Activated CD8-positive, alpha-beta T cell treated with anti-CD3 and anti-CD28 coated beads for 36 hours (primary cell): ENCODE measurements at regions not wholly inside any gene's neighbourhood (a gene's known extent, or its start where the extent isn't known, plus 50 kb on each side); places are given as distances from the start of the nearest gene placed in this dataset.

Experiments
- ATAC-seq: fragments of 200-7000 bp; cut with Tn5 transposase; one replicate; pipeline ENCODE4 v1.10.0; 2021; ENCODE audit warnings: mild to moderate bottlenecking, moderate library complexity
- CTCF ChIA-PET: fragments of 350-600 bp; sonication (Branson Sonifier 250); formaldehyde crosslinking; loops from one replicate; lab custom pipeline; 2021; ENCODE audit warnings: antibody characterized with exemption; lab: Charles Lee
- POLR2A ChIA-PET: fragments of 350-600 bp; sonication (Branson Sonifier 250); formaldehyde crosslinking; loops from one replicate; lab custom pipeline; 2021; ENCODE audit warnings: antibody characterized with exemption; lab: Charles Lee
- DNase-seq: peaks from one replicate; pipeline ENCODE4 v3.0.0-alpha.2; 2020
- H3K27ac Mint-ChIP-seq: one replicate; pipeline ENCODE4 v1.8.0; 2021; ENCODE audit warnings: mild to moderate bottlenecking, mixed read lengths
- H3K27me3 Mint-ChIP-seq: one replicate; pipeline ENCODE4 v1.8.0; 2021; ENCODE audit warnings: mixed read lengths
- H3K36me3 Mint-ChIP-seq: one replicate; pipeline ENCODE4 v1.8.0; 2021; ENCODE audit warnings: low read depth, mixed read lengths
- H3K4me1 Mint-ChIP-seq: one replicate; pipeline ENCODE4 v1.8.0; 2021; ENCODE audit warnings: low read depth, mixed read lengths
- H3K4me3 Mint-ChIP-seq: one replicate; pipeline ENCODE4 v1.8.0; 2021; ENCODE audit warnings: mild to moderate bottlenecking, moderate library complexity, mixed read lengths
- H3K9me3 Mint-ChIP-seq: one replicate; pipeline ENCODE4 v1.8.0; 2021; ENCODE audit warnings: mixed read lengths
- intact Hi-C: fragments of 100-400 bp; cut with micrococcal nuclease; formaldehyde crosslinking; loops from one replicate; pipeline ENCODE4 v1.10.0; 2022
- TF ChIP-seq, protein P1 (sequence below): fragments of 200-600 bp; IDR thresholded peaks from one replicate; pipeline ENCODE4 v1.8.0; 2022; ENCODE audit warnings: antibody characterized with exemption, mild to moderate bottlenecking

DNA sequence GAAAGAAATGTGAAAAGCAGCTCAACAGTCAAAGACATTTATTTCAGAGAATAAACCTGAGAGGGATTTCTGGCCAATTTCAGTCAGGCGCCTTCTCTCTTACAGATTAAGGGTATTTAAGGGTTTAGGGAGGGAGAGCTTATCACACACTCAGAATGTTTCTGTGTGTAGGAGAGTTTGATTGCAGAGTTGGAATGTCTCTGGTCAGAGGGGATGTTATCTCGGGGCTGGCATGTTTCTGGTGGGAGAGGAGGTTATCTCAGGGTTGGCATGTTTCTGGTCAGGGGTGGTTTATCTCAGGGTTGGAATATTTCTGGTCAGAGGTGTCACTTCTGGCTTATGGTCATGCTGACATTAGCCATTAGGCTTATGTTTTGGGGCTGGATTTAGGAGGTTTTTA, 1920.5 kb upstream of the PCDH7 start:
- ChIA-PET POLR2A (no interaction called here), CTCF (no interaction called here)
- TF ChIP-seq, protein P1, sequence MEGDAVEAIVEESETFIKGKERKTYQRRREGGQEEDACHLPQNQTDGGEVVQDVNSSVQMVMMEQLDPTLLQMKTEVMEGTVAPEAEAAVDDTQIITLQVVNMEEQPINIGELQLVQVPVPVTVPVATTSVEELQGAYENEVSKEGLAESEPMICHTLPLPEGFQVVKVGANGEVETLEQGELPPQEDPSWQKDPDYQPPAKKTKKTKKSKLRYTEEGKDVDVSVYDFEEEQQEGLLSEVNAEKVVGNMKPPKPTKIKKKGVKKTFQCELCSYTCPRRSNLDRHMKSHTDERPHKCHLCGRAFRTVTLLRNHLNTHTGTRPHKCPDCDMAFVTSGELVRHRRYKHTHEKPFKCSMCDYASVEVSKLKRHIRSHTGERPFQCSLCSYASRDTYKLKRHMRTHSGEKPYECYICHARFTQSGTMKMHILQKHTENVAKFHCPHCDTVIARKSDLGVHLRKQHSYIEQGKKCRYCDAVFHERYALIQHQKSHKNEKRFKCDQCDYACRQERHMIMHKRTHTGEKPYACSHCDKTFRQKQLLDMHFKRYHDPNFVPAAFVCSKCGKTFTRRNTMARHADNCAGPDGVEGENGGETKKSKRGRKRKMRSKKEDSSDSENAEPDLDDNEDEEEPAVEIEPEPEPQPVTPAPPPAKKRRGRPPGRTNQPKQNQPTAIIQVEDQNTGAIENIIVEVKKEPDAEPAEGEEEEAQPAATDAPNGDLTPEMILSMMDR, result no peak
- Mint-ChIP-seq H3K4me3 (no peak overlapping the region), H3K27me3 (no peaks in the 10 kb centered on the region), H3K27ac (no peak overlapping the region), H3K36me3 (no peaks in the 10 kb centered on the region), H3K9me3 (peaks cover 5% of the 10 kb centered on the region), H3K4me1 (no peaks in the 10 kb centered on the region)
- ATAC-seq (no peak), DNase-seq (no peak)
- intact Hi-C loops, result no loop called here

DNA sequence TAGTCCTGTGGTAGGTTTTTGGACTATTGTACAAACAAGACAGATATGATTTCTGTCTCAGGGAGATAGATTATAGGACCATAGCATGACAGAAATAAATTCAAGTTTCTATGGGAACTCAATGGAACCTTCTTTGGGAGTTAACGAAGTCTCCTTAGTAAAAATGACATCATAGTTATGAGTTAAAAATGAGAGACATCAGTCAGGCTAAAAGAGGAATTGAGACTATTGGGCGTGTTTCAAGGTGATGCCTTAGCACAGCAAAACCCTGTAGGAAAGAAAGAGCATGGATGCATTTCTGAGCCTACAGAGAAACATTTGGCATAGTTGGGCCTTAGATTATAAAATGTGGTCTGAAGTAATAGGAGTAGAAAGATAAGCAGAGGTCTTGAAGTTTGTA, 1909.1 kb upstream of the PCDH7 start:
- TF ChIP-seq, protein P1, result no peak
- DNase-seq (no peak), ATAC-seq (no peak)
- ChIA-PET POLR2A (no interaction called here), CTCF (no interaction called here)
- H3K9me3 Mint-ChIP-seq, result peaks cover 26% of the 10 kb centered on the region
- H3K4me3 Mint-ChIP-seq, result no peak overlapping the region
- H3K27me3 Mint-ChIP-seq, result no peaks in the 10 kb centered on the region
- no peak overlapping the region for H3K27ac Mint-ChIP-seq
- H3K36me3 Mint-ChIP-seq, result peaks cover 2% of the 10 kb centered on the region
- intact Hi-C loops, result no loop called here
- no peaks in the 10 kb centered on the region for H3K4me1 Mint-ChIP-seq

DNA sequence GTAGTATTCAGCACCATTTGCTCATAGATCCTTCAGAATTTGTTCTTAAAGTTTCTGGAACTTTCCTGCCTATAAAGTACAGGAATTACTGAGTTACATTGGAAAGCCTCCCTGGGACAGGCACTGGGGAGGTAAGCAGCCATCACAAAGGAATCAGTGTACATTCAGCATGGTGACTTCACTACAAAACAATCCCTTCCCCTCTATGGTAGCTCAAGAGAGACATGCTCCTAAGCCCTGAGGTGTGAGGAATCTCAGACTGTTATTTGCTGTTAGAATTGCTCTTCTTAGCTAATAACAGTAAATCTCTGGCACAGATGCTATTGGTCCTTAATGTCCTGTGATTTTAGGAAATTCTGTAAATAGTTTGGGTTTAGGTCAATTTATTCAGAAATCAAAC, 1898.0 kb upstream of the PCDH7 start:
- DNase-seq, result no peak
- ChIA-PET POLR2A (no interaction called here), CTCF (no interaction called here)
- peaks cover 16% of the 10 kb centered on the region for H3K9me3 Mint-ChIP-seq
- H3K36me3 Mint-ChIP-seq, result no peaks in the 10 kb centered on the region
- H3K27me3 Mint-ChIP-seq, result no peaks in the 10 kb centered on the region
- no peak for ATAC-seq
- intact Hi-C loops, result no loop called here
- H3K27ac Mint-ChIP-seq, result no peak overlapping the region
- no peaks in the 10 kb centered on the region for H3K4me1 Mint-ChIP-seq
- H3K4me3 Mint-ChIP-seq, result no peak overlapping the region
- TF ChIP-seq, protein P1, result no peak

DNA sequence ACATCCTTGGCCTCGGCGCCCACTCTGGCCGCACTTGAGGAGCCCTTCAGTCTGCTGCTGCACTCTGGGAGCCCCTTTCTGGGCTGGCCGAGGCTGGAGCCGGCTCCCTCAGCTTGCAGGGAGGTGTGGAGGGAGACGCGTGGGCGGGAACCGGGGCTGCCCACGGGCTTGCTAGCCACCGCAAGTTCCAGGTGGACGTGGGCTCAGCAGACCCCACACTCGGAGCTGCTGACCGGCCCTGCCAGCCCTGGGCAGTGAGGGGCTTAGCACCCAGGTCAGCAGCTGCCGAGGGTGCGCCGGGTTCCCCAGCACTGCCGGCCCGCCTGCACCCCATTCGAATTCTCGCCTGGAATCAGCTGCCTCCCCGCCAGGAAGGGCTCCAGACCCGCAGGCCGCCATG, 1892.3 kb upstream of the PCDH7 start:
- ChIA-PET POLR2A (no interaction called here), CTCF (no interaction called here)
- Mint-ChIP-seq H3K36me3 (no peaks in the 10 kb centered on the region), H3K4me1 (no peaks in the 10 kb centered on the region), H3K9me3 (peaks cover 13% of the 10 kb centered on the region), H3K27me3 (no peaks in the 10 kb centered on the region), H3K4me3 (no peak overlapping the region), H3K27ac (no peak overlapping the region)
- ATAC-seq (no peak), DNase-seq (no peak)
- intact Hi-C loops, result no loop called here
- TF ChIP-seq, protein P1, result no peak

DNA sequence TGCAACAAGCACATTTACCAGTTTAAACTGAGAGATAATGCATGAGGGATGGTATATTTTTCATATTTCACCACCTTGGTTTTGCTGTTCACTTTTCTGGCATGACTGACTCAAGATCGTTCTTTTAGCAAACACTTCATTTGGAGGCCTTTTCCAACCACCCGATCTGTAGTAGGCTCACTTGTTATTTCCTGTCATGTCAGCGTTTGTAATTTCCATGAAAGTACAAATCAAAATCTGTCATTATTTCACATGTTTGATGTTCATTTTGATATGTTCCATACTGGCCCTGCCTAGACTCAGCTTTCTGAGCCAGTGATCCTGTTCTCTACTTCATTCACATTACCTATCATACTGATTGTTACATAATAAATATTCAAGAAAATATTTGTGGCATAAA, 1888.3 kb upstream of the PCDH7 start:
- Mint-ChIP-seq H3K27ac (no peak overlapping the region), H3K4me3 (no peak overlapping the region), H3K9me3 (peaks cover 7% of the 10 kb centered on the region), H3K27me3 (no peaks in the 10 kb centered on the region), H3K4me1 (no peaks in the 10 kb centered on the region), H3K36me3 (no peaks in the 10 kb centered on the region)
- no peak for ATAC-seq
- no peak for DNase-seq
- TF ChIP-seq, protein P1, result no peak
- CTCF ChIA-PET, result no interaction called here
- POLR2A ChIA-PET, result no interaction called here
- intact Hi-C loops, result no loop called here
